22Rv1 (cell line): ENCODE measurements at regions not wholly inside any gene's neighbourhood (a gene's known extent, or its start where the extent isn't known, plus 50 kb on each side); places are given as distances from the start of the nearest gene placed in this dataset.

ENCODE experiments used
- H3K27ac ChIP-seq: fragments of 450-650 bp; 2 replicates; pipeline ENCODE4 v1.5.1; 2017
- ZFX ChIP-seq: fragments of 450-650 bp; IDR thresholded peaks from 2 replicates; pipeline ENCODE4 v1.6.1; 2017; ENCODE audit warnings: antibody characterized with exemption, borderline replicate concordance
- TF ChIP-seq, protein P1 (sequence below): fragments of 450-650 bp; IDR thresholded peaks from 2 replicates; pipeline ENCODE4 v1.5.1; 2017; ENCODE audit warnings: mild to moderate bottlenecking

DNA sequence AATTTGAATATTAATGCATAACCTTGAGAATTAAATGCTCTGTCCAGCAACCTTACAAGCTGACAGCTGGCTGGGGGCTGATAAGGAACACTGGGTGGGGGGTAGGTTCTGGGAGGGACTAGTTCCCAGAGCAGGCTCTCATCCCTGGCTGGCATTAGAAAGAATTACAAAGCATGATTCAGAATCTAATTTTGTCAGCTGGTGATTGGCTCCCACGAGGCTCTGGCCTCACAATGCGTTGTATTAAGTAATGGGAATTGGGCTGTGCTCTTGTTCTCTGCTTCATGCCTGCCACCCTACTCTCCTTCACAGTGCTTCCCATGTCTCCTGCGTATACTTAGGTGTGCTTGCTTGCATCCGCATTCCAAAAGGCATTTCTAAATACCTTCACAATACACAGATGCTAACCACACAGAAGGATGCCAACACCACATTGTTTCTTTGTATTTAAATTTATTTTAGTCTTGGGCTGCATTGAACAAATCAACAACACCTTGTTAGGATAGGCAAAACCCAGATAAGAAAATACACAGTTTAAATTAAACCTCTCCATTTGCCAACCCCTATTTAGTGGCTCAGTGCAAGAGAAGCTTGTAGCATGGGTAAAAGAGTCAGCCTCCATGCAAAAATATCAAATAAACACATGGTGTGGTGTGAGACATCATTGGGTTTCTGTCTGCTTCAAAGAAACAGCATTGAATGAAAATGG, 434.5 kb upstream of the JAG1 start:
- H3K27ac ChIP-seq: no peak overlapping the region
- no peak for TF ChIP-seq ZFX
- TF ChIP-seq, protein P1, sequence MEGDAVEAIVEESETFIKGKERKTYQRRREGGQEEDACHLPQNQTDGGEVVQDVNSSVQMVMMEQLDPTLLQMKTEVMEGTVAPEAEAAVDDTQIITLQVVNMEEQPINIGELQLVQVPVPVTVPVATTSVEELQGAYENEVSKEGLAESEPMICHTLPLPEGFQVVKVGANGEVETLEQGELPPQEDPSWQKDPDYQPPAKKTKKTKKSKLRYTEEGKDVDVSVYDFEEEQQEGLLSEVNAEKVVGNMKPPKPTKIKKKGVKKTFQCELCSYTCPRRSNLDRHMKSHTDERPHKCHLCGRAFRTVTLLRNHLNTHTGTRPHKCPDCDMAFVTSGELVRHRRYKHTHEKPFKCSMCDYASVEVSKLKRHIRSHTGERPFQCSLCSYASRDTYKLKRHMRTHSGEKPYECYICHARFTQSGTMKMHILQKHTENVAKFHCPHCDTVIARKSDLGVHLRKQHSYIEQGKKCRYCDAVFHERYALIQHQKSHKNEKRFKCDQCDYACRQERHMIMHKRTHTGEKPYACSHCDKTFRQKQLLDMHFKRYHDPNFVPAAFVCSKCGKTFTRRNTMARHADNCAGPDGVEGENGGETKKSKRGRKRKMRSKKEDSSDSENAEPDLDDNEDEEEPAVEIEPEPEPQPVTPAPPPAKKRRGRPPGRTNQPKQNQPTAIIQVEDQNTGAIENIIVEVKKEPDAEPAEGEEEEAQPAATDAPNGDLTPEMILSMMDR: no peak

DNA sequence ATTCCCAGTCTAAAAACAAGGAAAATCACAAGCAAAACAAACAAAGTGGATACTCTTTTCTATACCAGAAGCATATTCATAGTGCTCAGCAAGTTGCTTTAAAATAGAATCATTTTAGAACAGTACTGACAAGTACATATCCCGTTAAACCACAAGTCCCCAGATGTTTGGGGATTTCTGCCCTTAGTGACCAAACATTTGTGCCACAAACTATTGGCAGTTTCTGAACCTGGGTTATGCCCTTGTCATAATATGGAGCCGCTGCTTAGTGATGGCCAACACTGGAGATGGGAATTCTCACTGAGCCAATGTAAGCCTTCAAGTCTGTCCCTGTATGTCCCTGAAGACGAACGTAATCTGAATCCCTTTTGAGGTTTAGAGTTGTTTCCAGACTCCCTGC, 436.7 kb upstream of the JAG1 start:
- no peak for TF ChIP-seq ZFX
- TF ChIP-seq, protein P1: no peak
- H3K27ac ChIP-seq: no peak overlapping the region

DNA sequence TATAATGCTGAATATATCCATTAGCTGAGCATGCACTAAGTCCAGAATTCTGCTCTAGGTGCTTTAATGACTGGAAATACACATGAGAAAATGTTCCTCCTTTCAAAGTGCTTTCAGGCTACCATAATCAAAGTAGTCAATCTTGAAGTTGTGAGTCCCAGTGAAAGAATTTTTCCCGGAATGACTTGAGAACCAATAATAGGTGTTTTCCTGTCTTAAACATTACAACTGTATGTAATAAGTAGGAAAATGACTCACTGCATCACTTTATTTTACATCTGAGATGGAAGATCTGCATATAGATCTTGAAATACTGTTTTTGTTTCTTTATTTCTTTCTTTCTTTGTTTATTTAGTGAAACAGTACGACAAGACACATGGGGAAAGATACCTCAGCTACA, 437.4 kb upstream of the JAG1 start:
- TF ChIP-seq, protein P1: no peak
- no peak for TF ChIP-seq ZFX
- H3K27ac ChIP-seq: no peak overlapping the region

DNA sequence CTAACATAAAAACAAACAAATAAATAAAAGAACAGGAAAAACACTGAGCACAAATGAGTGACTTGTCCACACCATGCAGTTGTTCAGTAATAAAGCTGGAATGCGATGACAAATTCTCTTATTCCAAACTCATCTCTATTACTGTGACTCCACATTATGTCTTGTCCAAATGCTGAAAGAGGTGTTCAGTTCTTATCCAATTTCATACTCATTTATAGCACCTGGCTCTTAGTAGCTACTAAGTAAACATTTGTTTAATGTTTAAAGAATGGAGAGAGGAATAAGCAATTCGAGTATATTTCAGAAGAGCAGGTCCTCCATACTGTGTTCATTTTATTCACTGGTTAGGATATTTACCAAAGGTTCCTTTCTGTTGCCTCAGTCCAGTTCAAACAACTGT, 439.0 kb upstream of the JAG1 start:
- no peak overlapping the region for H3K27ac ChIP-seq
- TF ChIP-seq, protein P1: no peak
- TF ChIP-seq ZFX: no peak

DNA sequence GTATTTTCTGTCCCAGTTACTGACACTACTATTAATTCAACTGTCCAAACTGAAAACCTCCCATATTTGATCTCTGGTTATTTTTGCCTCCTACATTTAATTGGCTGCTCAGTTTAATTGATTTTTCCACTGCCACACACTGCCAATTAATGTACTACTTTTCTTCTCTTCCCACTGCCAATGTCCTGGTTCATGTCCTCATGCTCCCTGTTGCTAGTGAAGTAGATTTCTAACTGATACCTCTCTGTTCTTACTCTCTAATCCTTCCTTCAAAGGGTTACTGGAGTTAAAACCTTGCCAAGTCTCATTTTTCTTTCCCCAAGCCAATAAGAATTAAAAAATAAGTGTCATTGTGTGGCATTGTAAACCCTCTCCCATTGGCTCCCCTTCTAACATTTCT, 440.6 kb upstream of the JAG1 start:
- TF ChIP-seq ZFX: no peak
- TF ChIP-seq, protein P1: no peak
- no peak overlapping the region for H3K27ac ChIP-seq

DNA sequence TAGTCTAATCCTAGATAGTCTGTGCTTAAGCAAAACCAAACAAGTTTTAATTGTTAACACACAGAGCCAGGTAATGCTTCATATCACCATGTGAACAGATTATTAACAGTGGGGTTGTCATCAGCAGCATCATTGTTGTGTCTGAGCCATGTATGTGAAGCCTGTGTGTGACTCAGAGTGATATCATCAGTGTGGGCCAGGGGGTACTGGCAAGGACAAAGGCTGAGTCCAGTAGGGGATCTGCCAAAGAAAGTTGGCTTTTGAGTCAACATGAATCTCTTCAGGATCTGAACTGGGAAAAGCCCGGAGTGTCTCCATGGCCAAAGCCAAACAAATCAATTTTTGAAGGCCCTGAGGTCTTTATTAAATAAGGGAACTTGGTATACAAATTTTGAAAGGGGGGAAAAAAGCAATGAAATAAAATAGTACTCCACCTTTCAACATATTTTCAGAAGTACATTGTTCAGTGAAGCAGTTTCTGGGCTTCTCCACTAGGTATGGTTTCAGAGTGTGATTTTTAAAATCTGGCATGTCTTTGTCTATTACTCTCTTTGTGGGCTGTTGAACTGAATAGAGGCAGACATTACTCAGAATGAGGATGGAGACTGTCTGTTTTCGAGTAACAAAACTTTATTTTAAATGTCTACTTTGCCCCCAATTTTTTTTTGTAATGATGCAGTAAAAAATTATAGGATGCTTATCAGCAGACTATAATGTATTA, 444.2 kb upstream of the JAG1 start:
- TF ChIP-seq ZFX: no peak
- TF ChIP-seq, protein P1: no peak
- no peak overlapping the region for H3K27ac ChIP-seq

DNA sequence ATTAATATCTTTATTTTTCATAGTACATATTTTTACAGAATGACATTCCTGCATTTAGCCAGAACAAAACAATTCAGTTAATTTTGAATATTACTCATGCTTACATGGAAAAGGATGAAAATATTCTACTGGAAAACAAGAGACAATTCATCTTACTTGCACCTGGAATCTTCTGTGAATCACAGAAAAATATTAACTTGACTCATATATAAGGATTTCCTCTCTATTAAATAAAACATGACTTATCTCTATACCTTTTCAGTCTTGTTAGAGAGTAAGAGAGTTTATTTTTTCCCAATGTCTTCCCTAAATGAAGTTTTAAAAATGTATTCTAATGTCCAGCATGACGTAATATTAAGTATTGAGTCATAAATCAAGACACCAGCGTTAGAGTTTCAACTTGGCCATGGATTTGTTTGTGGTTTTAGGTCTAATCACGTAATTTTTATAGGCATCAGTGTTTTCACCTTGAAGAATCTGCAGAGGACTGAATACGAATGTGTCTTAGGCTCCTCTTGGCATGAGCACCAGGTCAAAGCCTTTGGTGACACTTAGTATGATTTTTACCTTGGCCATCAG, 445.1 kb upstream of the JAG1 start:
- H3K27ac ChIP-seq: no peak overlapping the region

More for the DNA sequence above, 445.1 kb upstream of the JAG1 start:
- TF ChIP-seq, protein P1: no peak
- TF ChIP-seq ZFX: no peak
